Daoy (cell line): ENCODE measurements at regions not wholly inside any gene's neighbourhood (a gene's known extent, or its start where the extent isn't known, plus 50 kb on each side); places are given as distances from the start of the nearest gene placed in this dataset.

Experiments used
- DNase-seq: peaks from one replicate; pipeline ENCODE4 v3.0.0-alpha.2; 2015; ENCODE audit warnings: low read depth

GRCh38 chr9:38227656-38228055, 158.6 kb upstream of the SHB start:
- DNase-seq: peak; percentile 57

GRCh38 chr9:38227061-38227540, 158.1 kb upstream of the SHB start:
- peak; percentile 98 for DNase-seq

DNA sequence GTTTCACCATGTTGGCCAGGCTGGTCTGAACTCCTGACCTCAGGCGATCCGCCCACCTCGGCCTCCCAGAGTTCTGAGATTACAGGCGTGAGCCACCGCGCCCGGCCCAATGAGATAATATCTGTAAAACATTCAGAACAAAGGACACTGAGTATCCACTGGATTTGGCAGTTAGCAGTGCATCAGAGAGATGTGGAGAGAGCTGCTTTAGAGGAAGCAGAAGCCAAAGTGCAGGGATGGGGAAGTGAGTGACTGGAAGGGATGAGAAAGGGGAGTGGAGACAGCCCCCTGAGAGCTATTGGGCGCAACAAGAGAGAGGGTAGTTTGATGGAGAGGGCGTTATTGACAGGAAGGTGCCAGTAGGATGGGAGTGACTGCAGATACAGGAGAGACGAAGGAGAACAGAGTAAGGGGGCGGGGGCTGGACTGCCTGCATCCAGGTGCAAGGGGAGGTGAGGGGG, 157.5 kb upstream of the SHB start:
- peak; percentile 52 for DNase-seq

GRCh38 chr9:38224941-38225340, 155.9 kb upstream of the SHB start:
- DNase-seq: no peak

- DNase-seq: no peak
These were observed 147.5 kb upstream of the SHB start for GRCh38 chr9:38216572-38216971.

GRCh38 chr9:38215465-38215864, 146.4 kb upstream of the SHB start:
- DNase-seq: no peak

DNA sequence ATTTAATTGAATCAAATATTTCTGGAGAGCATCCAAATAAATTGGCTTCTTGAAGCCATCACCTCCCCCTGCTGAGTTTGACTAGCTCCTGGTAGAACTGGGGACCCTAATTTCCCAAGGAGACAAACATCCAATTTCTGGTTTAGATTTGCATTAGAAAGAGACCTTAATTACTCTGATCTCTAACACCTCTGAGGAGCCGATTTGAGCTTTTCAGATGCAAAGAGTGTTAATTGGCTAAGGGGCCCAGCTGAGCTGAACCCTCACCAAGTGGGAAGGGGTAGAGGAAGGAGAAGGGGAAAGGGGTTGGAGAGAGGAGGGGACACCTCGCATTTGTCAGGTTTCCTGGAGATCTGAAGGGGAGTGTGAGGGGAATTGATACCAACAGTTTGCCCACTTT, 145.4 kb upstream of the SHB start:
- DNase-seq: no peak

GRCh38 chr9:38213631-38214299, 144.7 kb upstream of the SHB start:
- no peak for DNase-seq

DNA sequence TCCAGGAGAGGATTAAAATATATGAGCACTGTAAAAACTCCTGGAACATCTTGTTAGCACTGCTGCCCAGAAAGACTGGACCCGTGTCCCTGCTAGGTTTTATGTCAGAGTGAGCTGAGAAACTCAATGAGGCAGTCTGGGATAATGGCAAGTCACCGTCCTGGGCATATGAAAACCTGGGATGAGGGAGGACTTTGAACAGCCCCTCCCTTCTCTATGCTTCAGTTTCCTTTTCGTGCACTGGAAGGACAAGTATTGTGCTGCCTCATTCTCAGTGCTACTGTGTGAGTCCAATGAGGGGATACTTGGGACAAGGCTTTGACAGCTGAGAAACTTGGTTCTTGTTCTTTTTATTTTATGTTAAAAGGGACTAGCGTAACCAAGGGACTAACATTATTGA, 143.0 kb upstream of the SHB start:
- no peak for DNase-seq

DNA sequence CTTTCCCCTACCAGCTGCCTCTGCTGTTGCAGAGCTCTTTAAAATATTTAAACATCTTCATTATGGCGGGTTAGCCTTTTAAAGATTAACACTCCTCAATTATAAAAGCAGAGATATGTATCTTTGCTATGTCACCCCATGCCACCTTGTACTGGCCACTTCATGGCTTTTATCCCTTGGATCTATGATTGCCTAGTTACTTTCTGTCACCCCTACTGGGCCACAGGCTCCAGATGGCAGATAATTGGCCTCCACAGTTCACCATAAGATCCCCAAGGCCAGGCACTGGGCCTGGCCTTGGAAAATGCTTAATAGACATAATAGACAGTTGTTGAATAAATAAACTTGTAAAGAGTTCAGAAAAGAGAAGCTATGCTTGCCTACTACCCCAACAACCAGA, 142.0 kb upstream of the SHB start:
- DNase-seq: no peak

DNA sequence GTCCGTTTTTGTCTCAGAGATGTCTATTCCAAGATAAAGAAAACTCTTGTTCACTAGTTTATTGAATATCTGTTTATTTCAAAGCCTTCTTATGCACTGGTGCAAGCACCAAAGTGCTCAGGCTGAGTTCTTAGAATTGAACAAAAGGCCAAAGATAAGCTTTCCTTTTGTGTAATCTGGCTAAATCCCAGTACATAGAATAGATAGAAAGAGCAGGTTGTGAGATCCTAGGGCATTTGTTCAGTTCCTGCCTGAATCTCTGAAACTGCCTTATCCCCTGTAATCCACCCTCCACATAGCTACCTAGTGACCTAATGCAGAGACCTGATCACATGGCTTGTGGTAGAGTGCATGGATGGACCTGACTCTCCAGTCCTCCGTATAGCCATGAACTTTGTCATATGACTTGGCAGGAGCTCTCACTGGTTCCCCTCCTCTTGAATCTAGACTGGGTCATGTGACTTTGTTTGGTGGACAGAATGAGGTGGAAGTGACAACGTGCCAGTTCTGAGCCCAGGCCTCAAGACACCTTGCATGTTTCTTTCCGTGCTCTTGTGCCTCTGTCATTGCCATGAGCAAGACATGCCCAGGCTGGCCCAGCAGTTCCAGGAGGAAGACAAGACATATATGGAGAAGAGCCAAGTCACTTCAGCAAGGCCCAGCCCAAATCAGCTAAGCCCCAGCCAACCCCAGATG, 139.3 kb upstream of the SHB start:
- DNase-seq: no peak

DNA sequence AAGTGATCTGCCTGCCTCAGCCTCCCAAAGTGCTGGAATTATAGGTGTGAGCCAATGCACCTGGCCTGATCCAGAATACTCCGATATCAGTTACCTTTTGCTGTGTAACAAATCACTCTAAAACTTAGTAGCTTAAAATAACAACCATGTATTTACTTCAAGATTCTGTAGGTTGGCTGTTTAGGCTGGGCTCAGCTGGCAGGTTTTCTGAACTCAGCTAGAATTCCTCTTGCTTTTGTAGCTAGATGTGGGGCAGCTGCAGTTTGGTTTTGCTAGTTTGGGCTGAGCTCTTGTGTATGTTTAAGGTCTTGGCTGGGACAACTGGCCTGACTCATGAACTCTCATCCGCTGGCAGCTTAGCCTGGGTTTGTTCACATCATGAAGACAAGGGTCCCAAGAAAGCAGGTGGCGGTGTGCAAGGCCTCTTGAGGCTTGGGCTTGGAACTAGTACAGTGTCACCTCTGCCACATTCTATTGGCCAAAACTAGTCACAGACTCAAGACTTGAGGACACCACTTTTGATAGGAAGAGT, 138.3 kb upstream of the SHB start:
- DNase-seq: no peak

DNA sequence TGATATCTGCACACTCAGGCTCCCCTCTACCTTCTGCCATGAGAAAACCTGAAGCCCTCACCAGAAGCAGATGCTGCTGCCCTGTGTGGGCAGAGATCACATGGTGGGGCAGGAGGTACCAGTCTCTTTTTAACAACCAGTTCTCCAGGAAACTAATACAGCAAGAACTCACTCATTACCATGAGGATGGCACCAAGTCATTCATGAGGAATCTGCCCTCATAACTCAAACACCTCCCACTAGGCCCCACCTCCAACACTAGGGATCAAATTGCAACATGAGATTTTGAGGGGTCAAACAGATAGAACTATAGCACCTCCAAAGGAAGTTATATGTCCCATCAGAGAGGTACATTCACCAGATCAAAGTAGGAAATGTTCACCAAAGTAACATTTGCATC, 136.3 kb upstream of the SHB start:
- peak; percentile 45 for DNase-seq

- DNase-seq: no peak
These were observed 133.4 kb upstream of the SHB start for GRCh38 chr9:38202336-38202938.

GRCh38 chr9:38201844-38202243, 132.8 kb upstream of the SHB start:
- no peak for DNase-seq

DNA sequence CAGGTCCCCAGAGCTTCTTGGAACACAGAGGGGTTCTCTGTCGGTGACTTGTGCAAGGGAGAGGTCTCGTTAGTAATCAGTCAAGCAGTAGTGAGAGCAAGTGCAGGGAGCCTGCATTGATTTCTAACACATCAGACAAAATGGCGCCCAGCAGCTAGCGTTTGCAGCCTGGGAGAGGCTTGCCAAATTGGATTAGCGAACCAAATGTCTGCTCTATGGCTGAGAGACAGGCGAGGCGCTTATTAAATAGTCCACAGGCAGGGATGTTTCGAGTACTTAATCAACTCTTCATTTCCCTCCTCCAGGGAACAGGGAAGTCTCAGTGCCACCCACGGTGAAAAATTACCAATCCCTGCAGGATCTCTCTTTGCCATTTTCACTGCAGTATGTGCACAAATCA, 131.4 kb upstream of the SHB start:
- DNase-seq: no peak

DNA sequence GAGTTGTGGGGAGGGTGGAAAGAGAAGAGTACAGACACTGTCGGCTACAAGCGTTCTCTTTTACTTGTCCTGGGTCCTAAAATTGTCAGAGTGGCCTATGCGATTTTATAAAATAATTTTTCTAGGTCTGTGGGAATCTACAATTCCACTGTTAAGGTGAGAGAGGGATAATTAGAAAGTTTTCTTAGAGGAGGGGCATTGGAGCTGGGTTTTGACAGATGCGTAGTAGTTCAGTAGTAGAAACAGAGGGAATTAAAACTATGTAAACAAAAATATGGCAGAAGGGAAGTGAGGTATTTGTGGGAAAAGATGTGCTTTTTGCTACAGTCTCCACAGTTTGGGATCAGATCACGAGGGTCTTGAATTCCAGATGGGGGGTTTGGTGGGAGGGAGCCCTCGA, 129.1 kb upstream of the SHB start:
- DNase-seq: no peak

DNA sequence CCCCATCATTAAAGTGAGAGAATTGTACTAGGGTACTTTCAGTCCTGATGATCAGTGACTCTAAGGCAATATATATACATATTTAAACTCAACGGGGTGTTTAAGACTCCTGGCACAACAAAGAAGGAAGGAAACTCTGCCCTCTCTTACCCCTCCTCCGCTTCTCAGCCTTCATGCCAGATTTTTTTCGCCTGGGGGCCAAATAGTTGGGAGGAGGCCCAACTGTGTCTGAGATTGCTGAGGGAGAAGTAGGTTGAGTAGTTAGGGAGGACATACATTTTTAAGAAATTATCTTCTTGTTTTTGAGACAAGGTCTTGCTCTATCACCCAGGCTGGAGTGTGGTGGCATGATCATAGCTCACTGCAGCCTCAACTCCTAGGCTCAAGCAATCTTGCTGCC, 127.7 kb upstream of the SHB start:
- no peak for DNase-seq

DNA sequence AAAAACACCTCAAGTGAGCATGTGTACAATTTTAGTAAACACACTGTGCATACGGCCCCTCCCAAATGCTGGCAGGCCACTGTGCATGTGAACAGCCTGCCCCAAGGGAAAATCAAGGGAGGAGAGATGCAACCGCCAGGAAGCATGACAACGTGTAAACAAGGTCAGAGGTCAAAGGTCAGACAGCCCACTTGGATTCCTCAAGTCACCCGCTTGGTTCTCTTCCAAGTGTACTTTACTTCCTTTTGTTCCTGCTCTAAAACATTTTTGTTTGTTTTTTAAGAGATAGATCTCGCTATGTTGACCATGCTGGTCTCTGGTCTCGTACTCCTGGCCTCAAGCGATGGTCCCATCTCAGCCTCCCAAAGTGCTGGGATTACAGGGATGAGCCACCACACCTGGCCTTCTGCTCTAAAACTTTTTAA, 126.7 kb upstream of the SHB start:
- DNase-seq: no peak

DNA sequence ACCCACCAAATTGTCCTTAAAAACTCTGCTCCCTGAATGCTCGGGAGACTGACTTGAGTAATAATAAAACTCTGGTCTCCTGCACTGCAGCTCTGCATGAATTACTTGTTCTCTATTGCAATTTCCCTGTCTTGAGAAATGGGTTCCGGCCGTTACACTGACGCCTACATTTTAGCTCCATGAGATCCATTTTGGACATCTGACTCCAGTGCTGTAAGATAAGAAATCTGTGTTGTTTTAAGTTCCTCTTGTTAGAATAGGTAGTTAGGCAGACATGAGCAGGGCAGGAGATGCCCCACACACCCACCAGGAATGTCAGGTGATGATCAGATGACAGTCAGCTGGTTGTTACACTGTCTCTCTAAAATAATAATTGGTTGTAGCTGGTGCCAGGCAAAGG, 125.8 kb upstream of the SHB start:
- no peak for DNase-seq

DNA sequence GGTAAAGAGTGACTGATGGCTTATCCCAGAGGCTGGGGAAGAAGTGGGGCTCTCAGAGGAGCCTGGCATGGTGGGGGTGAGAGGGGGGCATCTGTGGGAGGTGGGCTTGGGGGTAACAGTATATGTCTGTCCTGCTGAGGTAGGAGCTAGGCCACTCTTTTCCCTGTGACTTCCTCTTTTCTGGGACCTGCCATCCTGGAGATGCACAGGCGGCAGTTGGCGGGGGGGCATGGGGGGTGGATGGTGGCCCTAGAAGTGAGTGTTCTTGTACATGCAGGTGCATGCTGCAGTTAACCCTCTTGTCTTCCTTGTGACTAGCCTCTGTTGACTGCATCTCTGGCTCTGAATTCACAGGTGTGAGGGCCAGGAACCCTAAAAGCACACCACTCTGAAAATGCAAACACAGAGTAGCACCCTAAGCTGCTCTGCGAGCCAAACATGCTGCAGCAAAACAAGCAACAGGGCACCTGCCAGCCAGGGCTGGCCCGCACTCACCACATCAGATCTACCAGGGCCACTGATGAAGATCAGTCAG, 123.8 kb upstream of the SHB start:
- DNase-seq: no peak

- no peak for DNase-seq
These were observed 117.5 kb upstream of the SHB start for GRCh38 chr9:38186404-38187115.
